ENCODE measurements at regions not wholly inside any gene's neighbourhood (a gene's known extent, or its start where the extent isn't known, plus 50 kb on each side); places are given as distances from the start of the nearest gene placed in this dataset.

DNA sequence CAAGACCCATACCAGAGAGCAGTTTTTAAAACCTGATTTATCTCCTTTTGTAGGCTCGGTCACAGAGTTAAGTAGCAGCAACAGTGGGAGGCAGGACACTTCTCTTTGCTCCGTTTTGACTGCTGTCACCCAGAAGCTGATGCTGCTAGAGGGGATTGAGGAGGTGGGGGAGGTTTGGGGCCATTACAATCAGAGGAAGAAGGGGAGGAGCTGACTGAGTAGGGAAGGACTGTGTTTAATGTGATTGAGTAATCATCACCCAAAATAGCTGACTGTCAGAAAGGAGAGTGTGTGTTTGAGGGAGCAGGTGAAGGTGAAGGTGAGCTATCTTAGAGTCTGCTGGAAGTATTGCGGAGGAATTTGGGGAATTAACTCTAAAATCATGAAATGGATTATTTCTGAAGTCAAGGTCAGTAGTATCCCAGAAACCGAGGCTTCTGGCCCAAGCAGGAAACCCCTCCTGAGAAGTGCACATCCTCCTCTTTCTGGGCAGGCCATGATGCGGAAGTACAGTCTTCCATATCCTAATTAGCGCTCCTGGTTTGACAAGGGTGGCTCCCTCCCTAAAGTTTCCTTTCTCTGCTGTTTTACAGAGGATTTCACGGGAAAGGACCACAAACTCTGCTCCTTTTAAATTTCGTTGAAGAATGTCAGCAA, 214.9 kb downstream of the PLK2 start:
- H3K36me3 ChIP-seq, result no peaks in the 10 kb centered on the region

DNA sequence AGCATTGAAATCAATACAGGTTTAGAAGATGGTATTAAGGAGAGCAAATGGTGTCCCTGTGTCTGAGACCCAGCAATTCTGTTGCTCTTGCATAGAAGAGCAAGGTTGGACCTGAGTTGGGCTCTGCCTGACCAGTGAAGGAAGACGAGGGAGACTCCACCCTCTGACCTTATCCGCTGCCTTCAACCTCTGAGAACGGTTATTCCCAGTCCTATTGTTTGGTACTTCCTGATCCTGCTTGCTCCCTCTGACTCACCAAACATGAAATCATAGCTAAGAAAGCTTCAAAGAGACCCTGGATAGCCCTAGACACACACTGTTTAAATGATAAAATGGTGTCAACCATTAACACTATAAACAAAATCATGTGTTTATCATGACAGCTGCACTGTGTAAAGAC, 218.5 kb downstream of the PLK2 start:
- Histone ChIP-seq H3K9me3 (no peaks in the 10 kb centered on the region), H3K27me3 (no peaks in the 10 kb centered on the region), H3K4me1 (0 out of 2 replicates have a peak, but pooled peaks cover 3% of the 10 kb centered on the region), H3K4me3 (ENCODE audit: low read depth, low read length) (no peak overlapping the region), H3K36me3 (no peaks in the 10 kb centered on the region)
- TF ChIP-seq, protein P1, sequence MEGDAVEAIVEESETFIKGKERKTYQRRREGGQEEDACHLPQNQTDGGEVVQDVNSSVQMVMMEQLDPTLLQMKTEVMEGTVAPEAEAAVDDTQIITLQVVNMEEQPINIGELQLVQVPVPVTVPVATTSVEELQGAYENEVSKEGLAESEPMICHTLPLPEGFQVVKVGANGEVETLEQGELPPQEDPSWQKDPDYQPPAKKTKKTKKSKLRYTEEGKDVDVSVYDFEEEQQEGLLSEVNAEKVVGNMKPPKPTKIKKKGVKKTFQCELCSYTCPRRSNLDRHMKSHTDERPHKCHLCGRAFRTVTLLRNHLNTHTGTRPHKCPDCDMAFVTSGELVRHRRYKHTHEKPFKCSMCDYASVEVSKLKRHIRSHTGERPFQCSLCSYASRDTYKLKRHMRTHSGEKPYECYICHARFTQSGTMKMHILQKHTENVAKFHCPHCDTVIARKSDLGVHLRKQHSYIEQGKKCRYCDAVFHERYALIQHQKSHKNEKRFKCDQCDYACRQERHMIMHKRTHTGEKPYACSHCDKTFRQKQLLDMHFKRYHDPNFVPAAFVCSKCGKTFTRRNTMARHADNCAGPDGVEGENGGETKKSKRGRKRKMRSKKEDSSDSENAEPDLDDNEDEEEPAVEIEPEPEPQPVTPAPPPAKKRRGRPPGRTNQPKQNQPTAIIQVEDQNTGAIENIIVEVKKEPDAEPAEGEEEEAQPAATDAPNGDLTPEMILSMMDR (IDR thresholded peaks at IDR 0.05; ENCODE audit: low read depth, low read length), result no peak
- no peak for DNase-seq

More for the DNA sequence above, 214.9 kb downstream of the PLK2 start:
- DNase-seq, result no peak
- Histone ChIP-seq H3K4me3 (ENCODE audit: low read depth, low read length) (no peak overlapping the region), H3K27me3 (no peaks in the 10 kb centered on the region), H3K9me3 (no peaks in the 10 kb centered on the region), H3K4me1 (0 out of 2 replicates have a peak, but pooled peaks cover 3% of the 10 kb centered on the region)
- TF ChIP-seq, protein P1 (IDR thresholded peaks at IDR 0.05; ENCODE audit: low read depth, low read length), result no peak

DNA sequence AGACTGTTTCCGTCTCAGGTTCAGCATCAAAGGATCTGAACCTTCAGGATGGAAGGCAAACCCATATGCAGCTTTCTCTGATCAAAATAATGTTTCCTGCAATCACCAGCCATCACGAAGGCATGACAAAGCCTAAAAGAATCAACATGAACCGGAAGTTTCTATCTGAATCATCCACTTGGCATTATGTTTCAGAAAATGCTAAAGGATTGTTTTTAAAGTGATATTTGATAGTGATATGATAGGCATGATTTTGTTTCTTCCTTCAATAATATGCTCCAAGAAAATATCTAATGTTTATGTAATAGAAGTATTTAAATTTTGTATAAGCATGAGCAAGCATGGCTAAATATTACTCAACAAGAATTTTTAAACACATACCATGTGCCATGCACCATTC, 219.6 kb downstream of the PLK2 start:
- Histone ChIP-seq H3K36me3 (no peaks in the 10 kb centered on the region), H3K9me3 (no peaks in the 10 kb centered on the region), H3K4me1 (0 out of 2 replicates have a peak, but pooled peaks cover 3% of the 10 kb centered on the region), H3K4me3 (ENCODE audit: low read depth, low read length) (no peak overlapping the region), H3K27me3 (no peaks in the 10 kb centered on the region)
- TF ChIP-seq, protein P1 (IDR thresholded peaks at IDR 0.05; ENCODE audit: low read depth, low read length), result no peak
- DNase-seq, result no peak

DNA sequence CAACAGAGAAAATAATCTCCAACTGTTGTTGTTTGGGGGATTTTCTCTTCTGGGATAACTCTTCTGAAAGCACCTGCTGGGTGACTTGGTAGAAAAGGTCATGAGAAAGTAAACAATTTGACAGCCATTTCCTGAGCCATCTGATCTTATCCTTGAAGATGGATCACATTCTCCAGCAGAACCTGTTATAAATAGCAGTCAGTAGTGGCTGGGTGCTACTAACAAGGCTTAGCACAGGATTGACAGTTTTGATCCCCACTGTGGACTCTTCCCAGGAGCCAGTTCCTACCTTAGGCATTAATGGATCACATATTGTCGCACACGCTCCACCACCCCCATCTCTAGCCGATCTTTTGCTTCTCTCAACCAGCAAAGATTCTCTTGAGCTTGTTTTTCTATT, 220.2 kb downstream of the PLK2 start:
- TF ChIP-seq, protein P1 (IDR thresholded peaks at IDR 0.05; ENCODE audit: low read depth, low read length), result no peak
- 0 out of 2 replicates have a peak, but pooled peaks cover 3% of the 10 kb centered on the region for H3K4me1 ChIP-seq
- no peak overlapping the region for H3K4me3 ChIP-seq (ENCODE audit: low read depth, low read length)
- no peaks in the 10 kb centered on the region for H3K36me3 ChIP-seq
- H3K27me3 ChIP-seq, result no peaks in the 10 kb centered on the region
- DNase-seq, result no peak
- H3K9me3 ChIP-seq, result no peaks in the 10 kb centered on the region

DNA sequence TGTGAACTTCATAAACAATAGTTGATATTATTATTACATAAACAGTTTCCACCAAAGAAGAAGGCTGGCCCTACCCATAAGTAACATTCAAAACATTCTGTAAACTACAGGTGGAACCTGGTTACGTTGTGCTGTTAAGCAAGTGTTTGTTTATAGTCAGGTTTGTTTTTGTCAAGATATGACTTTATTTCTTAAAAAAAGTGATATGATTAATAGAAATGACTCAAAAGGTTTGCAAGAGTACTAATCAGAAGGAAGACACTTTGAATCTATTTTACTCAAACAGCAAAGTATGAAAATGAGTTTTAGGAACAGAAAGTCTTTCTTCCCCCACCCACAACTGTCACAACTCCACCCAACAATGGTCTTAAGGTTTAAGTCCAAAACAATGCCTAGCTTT, 220.8 kb downstream of the PLK2 start:
- Histone ChIP-seq H3K9me3 (no peaks in the 10 kb centered on the region), H3K27me3 (no peaks in the 10 kb centered on the region), H3K4me3 (ENCODE audit: low read depth, low read length) (no peak overlapping the region), H3K36me3 (no peaks in the 10 kb centered on the region), H3K4me1 (0 out of 2 replicates have a peak, but pooled peaks cover 3% of the 10 kb centered on the region)
- TF ChIP-seq, protein P1 (IDR thresholded peaks at IDR 0.05; ENCODE audit: low read depth, low read length), result no peak
- no peak for DNase-seq

DNA sequence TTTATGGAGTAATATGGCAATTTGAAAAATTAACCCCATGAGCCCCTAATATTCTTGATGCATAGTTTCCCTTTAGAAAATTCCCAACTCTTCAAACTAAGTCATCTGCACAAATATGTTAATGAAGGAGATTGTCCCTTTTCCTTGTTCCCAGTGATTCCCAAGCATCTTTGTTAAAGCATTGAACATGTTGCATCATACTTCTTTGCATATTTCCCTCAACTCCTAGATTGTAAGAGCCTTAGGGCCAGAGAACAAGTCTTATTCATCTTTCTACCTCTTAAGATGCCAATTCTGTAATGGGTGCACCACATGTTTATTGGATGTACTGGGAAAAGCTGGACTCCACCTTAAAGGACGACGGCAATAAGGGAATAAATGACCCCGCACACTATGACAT, 223.4 kb downstream of the PLK2 start:
- TF ChIP-seq, protein P1 (IDR thresholded peaks at IDR 0.05; ENCODE audit: low read depth, low read length), result no peak
- H3K36me3 ChIP-seq, result no peaks in the 10 kb centered on the region
- no peaks in the 10 kb centered on the region for H3K4me1 ChIP-seq
- no peak overlapping the region for H3K4me3 ChIP-seq (ENCODE audit: low read depth, low read length)
- no peaks in the 10 kb centered on the region for H3K27me3 ChIP-seq
- DNase-seq, result no peak
- no peaks in the 10 kb centered on the region for H3K9me3 ChIP-seq
